ENCODE measurements at regions not wholly inside any gene's neighbourhood (a gene's known extent, or its start where the extent isn't known, plus 50 kb on each side); places are given as distances from the start of the nearest gene placed in this dataset.

DNA sequence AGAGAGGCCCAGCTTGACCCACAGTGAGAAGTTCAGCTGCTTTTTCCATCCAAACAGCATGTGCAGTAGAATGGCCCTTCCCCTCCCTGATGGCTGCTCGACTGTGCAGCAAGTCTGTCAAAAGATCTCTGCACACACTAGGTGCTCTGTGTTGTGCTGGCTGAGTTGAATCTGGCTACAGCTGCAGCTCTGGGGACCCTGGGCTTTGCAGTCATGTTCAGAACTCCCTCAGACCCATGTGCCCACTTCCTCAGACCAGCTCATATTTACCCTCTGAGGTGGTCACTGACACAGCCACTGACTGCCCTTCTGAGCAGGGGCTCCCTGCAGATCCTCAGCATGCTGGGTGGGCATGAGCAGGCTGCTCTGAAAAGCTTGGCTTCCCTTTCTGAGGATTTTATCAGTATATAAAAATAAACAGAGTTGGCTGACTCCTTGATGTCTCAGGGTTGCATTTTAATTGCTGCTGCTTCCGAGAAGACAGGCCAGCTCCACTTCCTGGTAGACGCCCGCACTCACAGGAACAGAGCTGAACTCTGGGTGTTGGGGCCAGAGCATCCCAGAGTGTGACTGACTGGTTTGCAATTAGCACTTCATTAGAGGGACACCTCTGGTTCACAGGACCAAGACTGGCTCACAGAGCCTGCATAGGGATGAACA is 507.9 kb downstream of the RPS24 start:
- DNase-seq (ENCODE audit: low read depth, low spot score): no peak

GRCh38 chr10:78542141-78542489 is 508.5 kb downstream of the RPS24 start:
- no peak for DNase-seq (ENCODE audit: low read depth, low spot score)

DNA sequence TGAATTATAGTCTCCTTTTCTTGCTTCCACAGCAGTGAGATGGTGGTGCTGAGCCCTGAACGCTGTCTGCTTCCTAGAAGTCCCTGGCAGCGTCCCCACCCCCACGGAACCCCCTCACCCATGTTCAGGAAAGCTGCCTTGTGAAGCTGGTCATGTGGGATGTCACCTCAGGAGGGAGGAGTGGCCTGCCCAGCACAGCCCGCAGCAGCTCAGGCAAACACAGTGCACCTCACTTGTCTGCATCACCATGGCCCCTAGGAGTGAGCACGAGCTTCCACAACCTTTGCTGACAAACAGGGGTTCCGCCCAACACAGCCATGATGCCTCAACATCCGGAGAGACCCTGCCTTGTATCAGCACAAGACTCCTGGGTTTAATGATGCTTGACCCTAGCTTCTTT is 508.9 kb downstream of the RPS24 start:
- DNase-seq (ENCODE audit: low read depth, low spot score): no peak

GRCh38 chr10:78543031-78543748 is 509.5 kb downstream of the RPS24 start:
- DNase-seq (ENCODE audit: low read depth, low spot score): no peak

- DNase-seq (ENCODE audit: low read depth, low spot score): no peak
Measured at GRCh38 chr10:78543749-78544362, 510.2 kb downstream of the RPS24 start.

DNA sequence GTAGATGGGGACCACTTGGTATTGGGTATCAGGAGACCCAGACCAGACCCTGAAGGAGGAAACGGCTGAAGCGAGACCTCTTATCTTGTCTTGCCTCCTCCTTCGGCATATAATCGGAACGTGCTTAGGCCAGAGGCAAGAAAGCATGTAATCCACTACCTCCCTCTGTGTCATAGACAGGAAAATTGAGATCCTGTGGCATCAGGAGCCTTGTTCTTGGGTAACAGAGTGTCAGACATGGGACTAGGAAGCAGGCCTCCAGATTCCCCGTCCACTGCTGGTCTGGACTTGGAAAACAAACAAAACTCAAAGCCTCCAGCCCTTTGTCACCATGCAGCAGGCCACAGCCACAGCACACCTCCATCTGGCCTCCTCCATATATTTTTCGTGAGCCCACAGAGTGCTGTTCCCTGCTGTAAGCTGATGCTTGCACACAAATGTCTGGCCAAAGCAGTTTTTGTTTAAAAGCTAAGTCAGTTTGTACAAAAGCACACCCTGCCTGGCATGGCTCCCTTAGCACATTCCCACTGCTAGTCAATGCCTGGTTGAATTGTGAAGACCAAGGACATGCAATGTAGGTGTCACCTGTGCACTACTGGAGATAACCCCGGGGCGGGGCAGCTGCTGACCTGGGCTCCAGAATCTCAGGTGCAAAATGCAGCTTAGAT is 510.9 kb downstream of the RPS24 start:
- DNase-seq (ENCODE audit: low read depth, low spot score): no peak

DNA sequence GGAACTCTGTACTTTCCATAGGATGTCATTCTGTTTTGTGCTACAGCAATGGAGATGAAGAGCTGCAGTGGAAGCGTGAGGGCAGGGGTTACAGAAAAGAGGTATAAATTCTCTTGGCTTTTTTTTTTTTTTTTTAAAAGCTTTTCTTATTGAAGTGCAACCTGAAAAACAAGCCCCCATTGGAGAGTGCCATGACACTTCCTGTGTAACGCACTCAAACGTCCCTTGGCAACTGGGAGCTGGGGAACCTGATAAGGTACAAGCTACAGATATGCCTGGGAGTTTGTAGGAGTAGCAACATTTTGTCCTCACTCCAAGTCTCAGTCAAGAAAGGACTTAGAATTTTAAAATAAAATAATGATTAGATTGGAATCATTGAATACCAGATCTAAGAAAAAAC is 512.1 kb downstream of the RPS24 start:
- no peak for DNase-seq (ENCODE audit: low read depth, low spot score)

GRCh38 chr10:78547397-78547796 is 513.7 kb downstream of the RPS24 start:
- no peak for DNase-seq (ENCODE audit: low read depth, low spot score)

- DNase-seq (ENCODE audit: low read depth, low spot score): no peak
Measured at GRCh38 chr10:78547905-78548304, 514.2 kb downstream of the RPS24 start.

- DNase-seq (ENCODE audit: low read depth, low spot score): no peak
Measured at GRCh38 chr10:78548369-78548768, 514.7 kb downstream of the RPS24 start.

- DNase-seq (ENCODE audit: low read depth, low spot score): no peak
Measured at GRCh38 chr10:78549140-78549935, 515.7 kb downstream of the RPS24 start.

GRCh38 chr10:78550090-78550489 is 516.4 kb downstream of the RPS24 start:
- no peak for DNase-seq (ENCODE audit: low read depth, low spot score)

- no peak for DNase-seq (ENCODE audit: low read depth, low spot score)
Measured at GRCh38 chr10:78550716-78551115, 517.1 kb downstream of the RPS24 start.

DNA sequence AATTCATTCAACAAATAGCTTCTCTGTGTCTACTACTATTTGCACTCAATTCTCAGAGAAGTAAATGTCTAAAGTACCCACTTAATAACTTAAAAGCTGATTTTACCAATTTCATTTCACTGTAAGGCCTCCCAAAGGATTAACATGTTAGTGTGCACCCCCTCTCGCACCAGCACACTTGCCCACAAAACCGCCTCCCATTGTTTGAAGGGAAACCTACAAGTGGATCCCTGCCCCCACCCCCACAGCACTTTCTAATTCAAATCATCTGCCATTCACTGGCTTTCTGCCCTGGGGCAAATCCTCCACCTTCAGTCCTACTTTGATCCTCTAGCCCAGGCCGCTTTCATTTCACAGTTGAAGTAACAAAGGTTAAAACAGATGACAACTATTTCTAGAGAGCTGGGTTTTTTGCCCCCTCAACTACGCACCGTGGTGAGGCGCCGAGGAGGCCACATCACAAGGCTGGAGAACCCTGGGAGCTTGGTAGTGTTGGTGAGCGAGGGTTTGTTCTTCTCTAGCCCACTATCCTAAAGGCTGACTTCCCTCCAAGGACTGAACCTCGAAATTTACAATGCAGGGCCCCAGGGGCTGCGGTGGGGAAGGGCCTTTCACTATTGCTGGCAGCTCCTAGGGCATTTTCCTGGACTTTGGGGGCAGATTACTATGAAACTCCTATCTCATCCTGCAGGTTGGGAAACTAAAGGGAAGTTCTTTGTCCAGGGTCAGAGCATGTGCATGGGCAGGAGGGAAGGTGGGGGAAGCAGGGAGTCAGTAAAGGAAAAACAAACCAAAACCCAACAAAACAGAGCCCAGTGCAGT is 517.4 kb upstream of the ZMIZ1 start:
- DNase-seq (ENCODE audit: low read depth, low spot score): no peak

DNA sequence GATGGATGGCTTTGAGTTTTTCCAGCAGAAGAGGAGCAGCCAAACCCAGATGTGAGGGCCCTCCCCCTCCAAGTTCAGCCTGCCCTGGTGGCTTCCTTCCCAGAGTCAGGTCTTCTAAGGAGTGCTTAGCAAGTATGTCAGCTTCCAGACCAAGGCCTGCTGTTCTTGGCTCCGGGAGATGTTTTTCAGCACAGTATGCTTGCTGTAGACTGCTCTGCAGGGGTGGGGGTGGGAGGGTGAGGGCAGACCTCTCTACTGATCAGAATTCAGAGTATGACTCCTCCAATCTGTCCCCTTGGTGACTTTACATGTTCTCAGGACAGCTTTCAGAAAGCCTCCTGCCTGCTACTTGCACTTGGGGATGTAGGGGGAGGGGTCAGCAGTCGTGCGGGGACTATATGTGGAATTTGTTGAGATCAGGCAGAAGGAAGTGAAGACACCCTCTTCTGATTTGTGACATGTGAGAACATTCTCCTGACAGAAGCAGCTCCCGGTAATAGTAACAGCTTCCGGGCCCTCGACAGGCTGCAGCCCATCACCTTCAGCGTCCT is 516.4 kb upstream of the ZMIZ1 start:
- DNase-seq (ENCODE audit: low read depth, low spot score): no peak

GRCh38 chr10:78553792-78554191 is 515.0 kb upstream of the ZMIZ1 start:
- DNase-seq (ENCODE audit: low read depth, low spot score): no peak

- DNase-seq (ENCODE audit: low read depth, low spot score): no peak
Measured at GRCh38 chr10:78555128-78555527, 513.6 kb upstream of the ZMIZ1 start.

DNA sequence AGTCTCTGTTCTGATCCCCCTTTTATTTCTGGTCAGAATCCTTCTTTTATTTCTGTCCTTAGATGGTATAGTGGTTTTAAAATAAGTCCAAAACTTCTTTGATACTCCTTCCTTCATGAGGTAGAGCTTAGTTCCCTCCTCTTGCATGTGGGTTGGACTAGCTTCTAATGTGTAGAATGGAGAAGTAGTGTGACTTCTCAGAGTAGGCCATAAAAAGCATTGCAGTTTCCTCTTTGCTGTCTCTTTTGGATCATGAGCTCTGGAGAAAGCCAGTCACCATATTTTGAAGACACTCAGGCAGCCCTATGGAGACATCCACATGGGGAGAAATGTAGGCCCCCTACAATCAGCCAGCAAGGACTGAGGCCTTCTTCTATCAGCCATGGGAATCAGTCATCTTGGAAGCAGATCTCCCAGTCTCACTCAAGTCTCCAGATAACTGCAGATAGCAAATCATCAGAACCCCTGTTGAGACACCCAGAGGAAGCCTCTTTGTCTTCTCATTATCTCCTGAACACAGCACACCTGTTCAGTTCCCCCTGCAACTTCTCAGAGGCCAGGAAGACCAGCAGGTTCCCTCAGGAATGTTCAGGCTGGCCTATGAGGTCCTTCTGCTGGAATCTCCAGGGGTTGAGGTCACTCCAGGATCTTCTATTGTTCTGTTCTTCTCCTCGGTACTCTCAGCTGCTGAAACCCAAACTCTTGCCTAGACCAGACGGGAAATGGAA is 511.9 kb upstream of the ZMIZ1 start:
- DNase-seq (ENCODE audit: low read depth, low spot score): no peak

DNA sequence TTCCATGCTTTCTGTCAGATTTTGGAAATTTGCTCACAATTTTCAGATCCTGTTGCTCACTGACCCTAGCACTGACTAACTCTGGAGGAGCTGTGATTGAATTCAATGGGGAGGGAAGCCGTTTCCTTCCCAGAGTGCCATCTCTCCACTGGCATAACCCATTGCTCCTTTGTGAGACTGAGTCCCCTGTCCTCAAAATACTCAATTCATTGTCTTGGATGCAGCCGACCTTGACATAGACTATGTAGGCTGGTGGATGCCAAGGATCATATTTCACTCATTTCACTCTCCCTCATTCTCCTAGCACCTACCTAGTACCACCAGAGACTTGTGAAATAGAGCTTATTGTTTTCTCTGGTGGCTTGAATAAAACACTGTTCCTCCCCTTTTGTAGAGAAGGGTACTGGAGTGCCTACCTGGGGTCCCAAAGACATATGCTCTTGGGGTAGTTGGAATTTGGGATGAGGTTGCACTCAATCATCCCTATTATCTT is 511.3 kb upstream of the ZMIZ1 start:
- no peak for DNase-seq (ENCODE audit: low read depth, low spot score)

All from brain pericyte (primary cell).